Transverse colon (tissue), 4 donors: ENCODE measurements at regions not wholly inside any gene's neighbourhood (a gene's known extent, or its start where the extent isn't known, plus 50 kb on each side); places are given as distances from the start of the nearest gene placed in this dataset.

Experiments used
- EP300 ChIP-seq: sonication (generic); formaldehyde crosslinking; IDR thresholded peaks from one replicate; pipeline ENCODE4 v1.6.1; 2017; ENCODE audit warnings: antibody characterized with exemption, low read depth
- POLR2A ChIP-seq: fragments of 450-650 bp; IDR thresholded peaks from one replicate; pipeline ENCODE4 v1.6.1; 2016; ENCODE audit warnings: antibody characterized with exemption, mild to moderate bottlenecking, moderate library complexity
- POLR2AphosphoS5 ChIP-seq, 3 donors: sonication (generic); formaldehyde crosslinking; IDR thresholded peaks; one replicate each; pipeline ENCODE4 v1.6.1; 2016; ENCODE audit warnings: antibody characterized with exemption in 3 of 3
- TF ChIP-seq, protein P1 (sequence below), 5 experiments: fragments of 200-600 bp in 3 of 5; fragments of 450-650 bp in 2 of 5; sonication (generic) in 3 of 5; IDR thresholded peaks; 1 replicate in 2 of 5; 2 replicates in 3 of 5; pipeline ENCODE4 v1.5.1; 2016 to 2017; ENCODE audit warnings: antibody characterized with exemption in 5 of 5, inconsistent platforms in 3 of 5, mild to moderate bottlenecking in 2 of 5, moderate library complexity in 1 of 5

DNA sequence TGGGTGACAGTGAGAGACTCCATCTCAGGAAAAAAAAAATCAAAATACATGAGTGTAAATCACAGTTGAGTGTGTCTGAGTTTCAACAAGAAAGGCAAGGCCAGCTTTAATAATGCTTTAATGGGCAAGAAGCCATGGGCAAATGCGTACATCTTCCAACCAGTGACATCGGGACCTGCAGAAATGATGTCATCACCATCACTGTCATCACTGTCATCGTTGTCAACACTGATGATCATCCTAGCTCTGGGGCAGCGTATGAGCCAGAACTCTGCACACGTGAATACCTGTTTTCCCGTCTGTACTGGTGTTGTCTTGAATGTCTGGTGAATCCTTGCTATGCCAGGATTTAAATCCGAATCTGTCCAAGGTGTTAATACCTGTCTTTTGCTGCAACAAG lies 712.5 kb downstream of the BRD1 start:
- TF ChIP-seq POLR2A (no peak), EP300 (no peak), POLR2AphosphoS5 (IDR thresholded peaks at IDR 0.05) (no peak)
- TF ChIP-seq, protein P1, sequence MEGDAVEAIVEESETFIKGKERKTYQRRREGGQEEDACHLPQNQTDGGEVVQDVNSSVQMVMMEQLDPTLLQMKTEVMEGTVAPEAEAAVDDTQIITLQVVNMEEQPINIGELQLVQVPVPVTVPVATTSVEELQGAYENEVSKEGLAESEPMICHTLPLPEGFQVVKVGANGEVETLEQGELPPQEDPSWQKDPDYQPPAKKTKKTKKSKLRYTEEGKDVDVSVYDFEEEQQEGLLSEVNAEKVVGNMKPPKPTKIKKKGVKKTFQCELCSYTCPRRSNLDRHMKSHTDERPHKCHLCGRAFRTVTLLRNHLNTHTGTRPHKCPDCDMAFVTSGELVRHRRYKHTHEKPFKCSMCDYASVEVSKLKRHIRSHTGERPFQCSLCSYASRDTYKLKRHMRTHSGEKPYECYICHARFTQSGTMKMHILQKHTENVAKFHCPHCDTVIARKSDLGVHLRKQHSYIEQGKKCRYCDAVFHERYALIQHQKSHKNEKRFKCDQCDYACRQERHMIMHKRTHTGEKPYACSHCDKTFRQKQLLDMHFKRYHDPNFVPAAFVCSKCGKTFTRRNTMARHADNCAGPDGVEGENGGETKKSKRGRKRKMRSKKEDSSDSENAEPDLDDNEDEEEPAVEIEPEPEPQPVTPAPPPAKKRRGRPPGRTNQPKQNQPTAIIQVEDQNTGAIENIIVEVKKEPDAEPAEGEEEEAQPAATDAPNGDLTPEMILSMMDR (IDR thresholded peaks at IDR 0.05), result no peak
